GM18870 (cell line): ENCODE measurements at regions not wholly inside any gene's neighbourhood (a gene's known extent, or its start where the extent isn't known, plus 50 kb on each side); places are given as distances from the start of the nearest gene placed in this dataset.

Source experiments
- ATAC-seq: cut with Tn5 transposase; IDR thresholded peaks from one replicate; pipeline ENCODE4 v1.9.1; 2021; ENCODE audit warnings: moderate library complexity; ENCODE audit not compliant: unreplicated experiment

DNA sequence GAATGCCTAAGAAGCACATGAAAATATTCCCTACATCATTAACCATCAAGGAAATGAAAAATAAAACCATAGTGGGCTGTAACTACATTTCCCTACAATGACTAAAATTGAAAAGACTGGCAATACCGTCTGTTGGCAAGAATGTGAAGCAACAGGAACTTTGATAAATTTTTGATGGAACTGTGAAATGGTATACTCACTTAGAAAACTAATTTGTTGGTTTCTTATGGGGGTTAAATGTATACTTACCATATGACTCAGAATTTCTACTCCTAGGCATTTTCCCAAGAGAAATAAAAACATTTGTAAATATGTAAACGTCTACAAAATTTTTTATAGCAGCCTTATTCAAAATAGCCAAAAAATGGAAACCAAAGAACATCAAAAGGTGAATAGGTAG is 121.4 kb upstream of the PLEKHA5 start:
- ATAC-seq, result no peak

DNA sequence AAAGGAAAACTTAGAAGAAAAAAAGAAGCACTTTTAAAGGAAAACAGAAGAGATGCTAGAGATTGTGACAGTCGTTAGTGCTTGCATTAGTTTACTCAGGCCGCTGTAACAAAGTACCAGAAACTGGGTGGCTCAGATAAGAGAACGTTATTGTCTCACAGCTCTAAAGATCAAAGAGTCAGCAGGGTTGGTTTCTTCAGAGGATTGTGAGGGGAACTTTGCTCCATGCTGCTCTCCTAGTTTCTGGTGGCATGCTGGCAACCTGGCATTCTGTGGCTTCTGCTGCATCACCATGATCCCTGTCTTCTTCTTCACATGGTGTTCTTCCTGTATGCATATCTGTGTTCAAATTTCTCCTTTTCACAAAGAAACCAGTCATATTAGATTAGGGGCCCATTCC is 119.4 kb upstream of the PLEKHA5 start:
- no peak for ATAC-seq

DNA sequence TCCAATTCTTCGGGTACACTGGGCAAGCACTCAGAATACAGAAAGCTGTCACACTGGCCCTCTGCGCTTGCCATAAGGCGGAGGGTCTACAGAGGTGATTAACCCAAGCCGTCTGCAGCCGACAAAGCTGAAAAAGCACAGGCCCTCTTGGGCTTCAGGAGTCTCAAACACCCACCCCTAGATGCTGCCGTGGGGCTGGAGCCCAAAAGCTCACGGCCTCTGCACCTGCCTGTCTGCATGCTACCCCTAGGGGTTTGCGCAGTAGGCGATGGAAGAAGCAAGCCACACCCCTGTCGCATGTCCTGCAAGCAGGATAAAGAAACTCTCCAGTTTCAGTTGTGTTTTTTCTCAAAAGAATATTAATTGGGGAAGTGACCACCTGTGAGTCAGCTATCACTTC is 118.8 kb upstream of the PLEKHA5 start:
- no peak for ATAC-seq

DNA sequence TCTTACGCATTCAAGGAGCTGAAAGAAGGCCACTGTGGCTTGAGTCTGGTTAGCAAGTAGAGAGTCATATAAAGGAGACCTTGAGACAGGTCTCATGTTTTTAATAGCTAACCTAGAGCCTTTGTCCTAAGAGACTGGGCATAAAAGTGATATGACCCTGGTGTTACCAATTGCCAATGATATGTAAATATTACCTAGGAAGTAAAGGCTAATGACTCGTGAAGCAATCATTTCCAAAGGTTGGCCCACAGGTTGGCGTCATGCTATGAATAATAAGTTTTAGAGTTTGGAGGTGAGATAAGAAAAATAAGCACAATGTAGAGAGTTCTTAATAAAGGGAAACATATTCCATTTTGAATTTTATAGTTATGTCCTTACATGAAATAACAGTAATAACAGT is 116.6 kb upstream of the PLEKHA5 start:
- no peak for ATAC-seq

DNA sequence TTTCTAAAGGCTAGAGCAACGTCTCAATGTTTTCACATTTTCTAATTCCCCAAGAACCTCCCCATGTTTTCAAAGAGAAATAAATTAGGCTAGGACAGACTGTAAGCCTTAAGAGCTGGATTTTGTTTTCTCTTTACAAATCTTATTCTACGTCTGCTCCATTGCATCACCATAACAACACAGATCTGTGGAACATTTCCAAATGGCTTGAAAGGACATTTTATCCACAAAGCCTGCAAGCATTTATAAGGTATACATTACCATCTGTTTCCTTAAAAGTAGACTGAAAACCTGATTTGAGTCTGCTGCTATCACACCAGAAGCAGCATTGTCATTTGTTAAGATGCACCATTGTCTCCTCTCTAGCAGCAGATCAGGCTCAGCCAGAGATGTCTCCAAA is 115.3 kb upstream of the PLEKHA5 start:
- ATAC-seq, result no peak

DNA sequence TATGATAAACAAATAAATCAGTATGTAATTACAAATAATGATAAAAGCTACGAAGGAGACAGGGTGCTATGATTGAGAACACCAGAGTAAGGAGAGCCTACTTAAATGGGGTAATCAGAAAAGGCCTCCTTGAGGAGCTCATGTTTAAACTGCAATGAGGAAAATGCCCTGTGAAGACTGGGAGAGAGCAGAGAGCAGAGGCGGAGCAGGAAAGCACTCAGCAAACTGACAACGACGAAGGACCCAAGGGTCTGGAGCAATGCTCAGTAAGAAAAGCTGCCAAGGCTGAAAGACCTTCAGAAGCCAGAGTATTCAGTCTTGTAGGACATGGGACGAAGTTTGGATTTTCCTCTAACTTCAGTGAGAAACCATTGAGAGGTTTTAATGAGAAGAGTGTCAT is 114.2 kb upstream of the PLEKHA5 start:
- no peak for ATAC-seq

DNA sequence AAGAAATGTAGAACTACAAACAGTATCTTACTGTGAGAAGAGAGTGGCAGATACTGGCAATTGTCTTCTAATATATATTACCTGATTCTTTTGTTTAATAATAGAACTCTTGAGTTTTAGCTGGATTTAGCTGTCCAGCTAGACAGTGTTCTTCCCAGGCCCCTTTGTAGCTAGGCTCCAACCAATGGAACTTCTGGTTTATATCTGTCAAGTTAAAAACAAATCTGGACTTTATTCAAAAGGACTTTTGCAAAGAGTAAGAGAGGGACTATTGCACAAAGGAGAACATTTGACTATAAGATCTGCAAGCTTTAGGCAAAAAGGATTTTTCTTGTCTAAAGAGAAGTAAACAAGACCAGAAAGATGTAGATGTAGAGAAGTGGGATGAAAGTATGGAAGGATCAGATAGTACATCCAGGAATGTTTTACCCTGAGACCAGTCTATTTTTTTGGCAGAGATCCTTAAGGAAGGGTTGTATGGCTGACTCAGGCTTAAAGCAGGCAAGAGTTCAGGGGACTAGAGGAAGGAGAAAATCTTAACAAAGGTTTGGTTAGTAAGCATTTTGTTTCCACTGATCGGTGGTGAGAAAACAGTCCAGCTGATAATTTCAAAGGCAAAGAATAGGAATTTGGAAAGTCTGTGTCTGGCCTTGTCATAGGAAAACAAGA is 111.1 kb upstream of the PLEKHA5 start:
- ATAC-seq, result no peak

DNA sequence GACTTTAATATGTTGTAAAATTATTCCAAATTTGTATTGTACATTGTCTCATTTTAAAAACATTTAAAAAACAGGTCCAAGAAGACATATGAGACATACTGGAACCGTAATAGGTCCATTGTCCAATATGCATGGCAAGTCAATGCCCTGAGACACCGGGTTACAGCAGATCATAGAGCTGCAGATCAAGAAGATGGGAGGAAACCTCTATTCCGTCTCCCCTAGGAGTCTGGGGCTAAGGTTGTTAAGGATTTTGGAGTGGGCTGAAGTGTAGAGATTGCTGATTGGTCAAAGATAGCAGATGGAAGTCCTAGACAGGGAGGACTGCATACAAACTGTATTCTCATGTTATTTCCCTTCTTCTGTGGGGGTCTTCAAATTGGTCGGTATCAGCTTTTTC is 108.3 kb upstream of the PLEKHA5 start:
- no peak for ATAC-seq

DNA sequence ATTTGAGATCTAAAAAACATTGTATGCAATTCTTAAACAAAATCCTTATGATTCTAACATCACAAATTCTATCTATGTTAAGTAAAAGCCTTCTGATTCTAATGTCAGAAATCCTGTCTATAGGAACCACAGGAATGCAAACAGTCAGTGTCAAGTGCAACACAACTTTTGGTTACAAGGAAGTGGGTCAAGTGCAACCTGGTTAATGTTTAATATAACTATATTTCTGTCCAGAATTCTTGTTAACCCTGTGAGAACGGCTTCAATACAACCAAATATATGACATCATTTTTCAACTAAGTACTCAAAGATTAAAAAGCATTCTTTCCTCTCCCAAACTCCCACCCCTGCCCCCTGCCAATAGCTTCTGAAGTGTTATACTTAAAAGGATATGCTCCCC is 107.9 kb upstream of the PLEKHA5 start:
- no peak for ATAC-seq

DNA sequence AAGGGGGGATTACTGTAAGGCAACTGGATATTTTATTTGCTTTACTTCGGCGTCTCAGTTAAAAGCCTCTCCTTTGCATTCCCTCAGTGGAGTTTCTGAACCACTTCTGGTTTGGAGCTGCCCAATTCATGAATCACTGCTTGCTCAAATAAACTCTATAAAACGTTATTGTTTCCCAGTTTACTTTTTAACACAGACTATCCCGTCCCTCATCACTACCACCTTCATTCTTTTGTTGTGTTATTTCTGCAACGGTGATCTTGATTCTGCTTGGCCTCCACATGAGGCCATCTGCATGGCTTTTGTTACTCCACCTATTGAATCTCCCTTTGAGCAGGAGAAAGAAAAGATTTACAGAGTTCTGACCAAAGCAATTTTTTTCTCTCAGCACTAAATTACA is 104.0 kb upstream of the PLEKHA5 start:
- ATAC-seq, result no peak

DNA sequence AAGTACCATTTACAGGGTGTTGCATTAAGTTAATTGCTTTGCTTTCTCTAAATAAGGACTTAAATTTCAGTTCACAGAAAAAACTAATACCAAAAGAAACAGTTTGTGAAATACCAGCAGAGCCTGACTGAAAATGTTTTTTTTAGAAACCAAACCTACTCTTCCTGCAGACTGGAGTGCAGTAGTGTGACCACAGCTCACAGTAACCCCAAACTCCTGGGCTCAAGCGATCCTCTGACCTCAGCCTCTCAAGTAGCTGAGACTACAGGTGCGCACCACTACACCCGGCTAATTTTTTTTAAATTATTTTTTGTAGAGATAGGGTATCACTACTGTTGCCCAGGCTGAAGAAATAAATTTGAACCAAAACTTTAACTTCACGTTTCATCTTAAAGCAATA is 103.5 kb upstream of the PLEKHA5 start:
- ATAC-seq, result no peak

DNA sequence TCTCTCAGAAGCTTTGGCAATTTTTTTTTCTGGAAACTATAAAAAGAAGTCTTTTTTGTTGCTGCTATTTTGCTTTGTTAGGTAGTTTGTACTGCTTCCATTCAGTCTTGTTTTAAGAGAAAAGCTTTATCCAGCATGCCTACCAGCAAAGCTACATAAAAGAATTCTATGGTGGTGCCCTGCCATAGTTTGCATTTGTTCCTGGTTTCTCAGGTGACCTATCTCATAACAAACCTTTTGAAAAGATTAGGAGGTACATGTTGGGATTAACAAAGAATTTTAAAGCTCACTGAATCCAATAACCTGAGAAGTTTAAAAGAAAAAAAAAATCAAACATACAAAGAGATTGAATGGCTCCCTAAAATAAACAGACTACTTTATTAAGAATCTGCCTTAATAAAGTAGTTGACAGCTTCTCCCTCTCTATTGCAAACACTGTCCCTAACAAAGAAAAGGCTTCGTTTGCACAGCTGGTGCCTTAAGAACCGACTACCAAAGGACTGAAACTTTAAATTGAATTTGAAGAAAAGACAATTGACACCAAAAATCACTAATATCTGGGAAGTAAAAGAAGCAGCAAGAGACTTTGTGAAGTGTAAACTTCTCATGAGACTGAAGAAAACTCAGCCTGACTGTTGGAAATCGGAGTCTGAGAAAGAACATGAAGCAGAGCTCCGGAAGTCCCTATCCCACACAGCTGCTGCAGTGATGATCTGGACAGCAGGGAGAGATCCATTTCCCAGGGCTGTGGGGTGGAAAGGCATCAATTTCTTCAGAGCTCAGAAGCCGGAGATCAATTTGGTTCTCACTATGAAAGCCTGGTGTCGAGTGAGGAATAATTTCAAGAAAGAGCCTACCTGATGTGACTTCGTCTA is 102.7 kb upstream of the PLEKHA5 start:
- no peak for ATAC-seq

DNA sequence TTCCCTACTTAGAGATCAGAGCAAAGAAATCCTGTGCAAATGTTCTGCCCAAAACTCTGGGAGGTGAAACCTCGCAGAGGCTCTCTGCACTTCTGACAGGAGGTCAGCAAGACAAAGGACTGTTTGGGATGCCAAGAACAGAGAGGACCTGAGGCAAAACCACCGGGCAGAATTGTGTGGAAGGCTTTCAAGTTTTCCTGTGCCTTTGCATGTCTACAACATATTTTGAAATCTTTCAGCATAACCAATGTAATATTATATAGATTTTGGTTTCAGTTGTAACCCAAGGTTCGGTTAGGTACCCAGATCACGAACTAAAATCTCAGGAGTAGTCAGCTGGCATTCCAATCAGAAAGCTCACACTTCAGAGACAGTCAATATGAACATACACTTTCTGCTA is 99.4 kb upstream of the PLEKHA5 start:
- ATAC-seq, result no peak

DNA sequence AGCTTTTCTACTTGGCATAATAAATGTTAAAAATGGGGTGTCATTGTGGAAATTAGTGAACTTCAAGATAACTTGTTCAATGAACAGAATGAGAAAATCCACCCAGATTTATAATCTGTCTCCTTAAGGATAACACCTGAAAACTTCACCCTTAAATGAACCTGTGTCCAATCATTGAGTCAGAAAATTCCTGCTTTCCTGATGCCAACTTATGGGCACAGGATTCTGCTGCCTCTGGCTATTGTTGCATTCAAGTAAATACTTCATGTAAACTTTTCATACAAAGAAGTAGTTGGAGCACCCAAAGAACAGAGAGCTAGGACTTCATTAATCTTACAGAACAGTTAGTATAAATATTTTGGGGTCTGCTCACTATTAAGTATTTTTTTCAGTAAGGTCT is 98.9 kb upstream of the PLEKHA5 start:
- ATAC-seq, result no peak

DNA sequence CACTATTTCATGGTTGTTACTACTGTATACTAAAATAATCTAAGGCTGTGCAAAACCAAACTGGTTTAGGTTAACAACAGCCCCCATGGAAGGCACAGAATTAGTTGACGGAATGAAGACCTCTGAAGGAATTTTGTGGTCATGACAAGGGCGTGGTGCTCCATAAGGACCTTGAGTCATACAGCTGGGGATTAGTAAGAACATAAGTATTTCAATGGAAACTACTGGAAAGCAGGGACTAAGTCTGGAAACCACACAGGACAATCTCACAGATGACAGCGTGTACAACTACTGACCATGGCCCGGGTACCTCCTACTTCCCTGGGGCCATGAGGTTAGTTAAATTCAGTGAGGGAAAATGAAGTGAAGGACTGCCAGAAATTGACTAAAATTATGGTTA is 98.5 kb upstream of the PLEKHA5 start:
- ATAC-seq, result no peak

DNA sequence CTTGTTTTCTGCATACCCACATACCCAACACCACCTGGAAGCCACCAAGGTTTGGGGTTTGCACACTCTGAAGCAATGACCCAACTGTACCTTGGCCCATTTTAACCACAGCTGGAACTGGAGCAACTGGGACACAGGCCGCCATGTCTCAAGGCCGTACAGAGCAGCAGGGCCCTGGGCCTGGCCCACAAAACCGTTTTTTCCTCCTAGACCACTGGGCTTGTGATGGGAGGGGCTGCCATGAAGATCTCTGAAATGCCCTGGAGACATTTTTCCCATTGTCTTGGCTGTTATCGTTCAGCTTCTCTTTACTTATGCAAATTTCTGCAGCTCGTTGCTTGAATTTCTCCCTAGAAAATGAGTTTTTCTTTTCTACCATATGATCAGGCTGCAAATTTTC is 96.7 kb upstream of the PLEKHA5 start:
- ATAC-seq, result no peak

DNA sequence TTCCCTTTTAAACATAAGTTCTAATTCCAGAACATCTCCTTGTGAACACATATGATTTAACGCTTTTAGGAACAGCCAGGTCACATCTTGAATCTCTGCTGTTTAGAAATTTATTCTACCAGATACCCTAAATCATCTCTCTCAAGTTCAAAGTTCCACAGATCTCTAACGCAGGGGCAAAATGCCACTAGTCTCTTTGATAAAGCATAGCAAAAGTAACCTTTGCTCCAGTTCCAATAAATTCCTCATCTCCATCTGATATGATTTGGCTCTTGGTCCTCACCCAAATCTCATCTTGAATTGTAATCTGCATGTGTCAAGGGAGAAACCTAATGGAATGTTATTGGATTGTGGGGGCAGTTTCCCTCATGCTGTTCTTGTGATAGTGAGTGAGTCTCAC is 96.3 kb upstream of the PLEKHA5 start:
- no peak for ATAC-seq

DNA sequence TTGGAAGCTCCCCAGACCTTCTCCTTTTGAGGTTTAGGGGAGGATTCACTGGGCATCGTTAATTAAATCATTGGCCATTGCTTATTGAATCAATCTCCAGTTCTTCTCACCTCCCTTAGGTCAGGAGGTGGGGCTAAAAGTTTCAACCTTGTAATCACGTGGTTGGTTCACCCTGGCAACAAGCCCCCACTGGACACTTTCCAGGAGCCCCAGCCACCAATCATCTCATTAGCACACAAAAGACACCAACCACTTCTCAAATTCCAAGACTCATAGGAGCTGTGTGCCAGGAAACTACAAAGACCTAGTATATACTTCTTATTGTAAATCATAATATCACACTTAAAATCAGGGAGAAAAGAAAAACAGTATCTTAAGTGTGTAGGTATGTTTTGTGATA is 94.6 kb upstream of the PLEKHA5 start:
- no peak for ATAC-seq

DNA sequence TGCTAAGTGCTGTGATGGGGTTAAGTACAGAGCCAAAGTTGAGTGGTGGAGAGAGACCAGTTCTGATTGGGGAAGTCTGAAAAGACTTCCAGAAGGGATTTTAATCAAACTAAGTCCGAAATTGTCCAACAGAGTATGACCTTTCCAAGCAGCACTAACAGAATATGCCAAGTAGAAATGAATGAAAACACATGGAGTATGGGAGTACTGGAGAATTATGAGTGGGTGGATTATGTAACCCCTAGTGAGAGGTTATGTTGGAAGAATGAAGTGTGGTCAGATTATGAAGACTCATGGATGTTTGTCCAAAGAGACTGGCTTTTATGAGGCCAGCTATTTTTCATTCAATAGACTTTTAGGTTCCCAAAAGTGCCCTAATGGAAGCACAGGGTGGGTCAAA is 94.0 kb upstream of the PLEKHA5 start:
- no peak for ATAC-seq

DNA sequence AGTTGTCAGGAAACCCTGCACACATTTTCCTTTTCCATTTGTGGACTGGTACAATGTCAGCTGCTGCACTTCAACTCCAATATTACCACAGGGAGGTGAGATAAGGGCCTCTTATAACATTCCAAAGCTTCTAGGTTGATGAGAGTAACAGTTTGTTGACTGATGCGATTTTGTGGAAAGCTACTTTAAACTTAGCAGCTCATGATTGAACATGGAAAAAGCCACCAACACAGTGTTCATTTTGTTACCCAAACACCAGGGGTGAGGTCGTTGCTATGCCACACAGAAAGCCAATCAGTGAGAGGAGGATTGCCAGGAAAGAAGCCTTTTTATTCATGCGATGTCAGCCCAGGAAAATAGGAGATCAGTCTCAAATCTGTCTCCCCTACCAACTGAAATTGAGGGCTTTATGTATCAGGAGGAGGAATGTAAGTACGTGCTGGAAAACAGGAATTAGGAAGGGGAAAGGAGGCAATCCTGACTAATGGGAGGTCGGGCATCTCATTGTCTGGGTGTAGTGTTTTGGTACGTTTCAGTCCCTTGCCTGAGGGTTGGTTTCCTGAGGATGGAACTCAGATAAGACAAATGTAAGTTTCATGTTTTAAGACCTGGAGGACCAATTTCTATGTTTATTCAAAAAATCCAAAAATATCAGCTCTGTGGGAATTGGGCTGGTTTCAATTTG is 92.7 kb upstream of the PLEKHA5 start:
- ATAC-seq, result no peak

DNA sequence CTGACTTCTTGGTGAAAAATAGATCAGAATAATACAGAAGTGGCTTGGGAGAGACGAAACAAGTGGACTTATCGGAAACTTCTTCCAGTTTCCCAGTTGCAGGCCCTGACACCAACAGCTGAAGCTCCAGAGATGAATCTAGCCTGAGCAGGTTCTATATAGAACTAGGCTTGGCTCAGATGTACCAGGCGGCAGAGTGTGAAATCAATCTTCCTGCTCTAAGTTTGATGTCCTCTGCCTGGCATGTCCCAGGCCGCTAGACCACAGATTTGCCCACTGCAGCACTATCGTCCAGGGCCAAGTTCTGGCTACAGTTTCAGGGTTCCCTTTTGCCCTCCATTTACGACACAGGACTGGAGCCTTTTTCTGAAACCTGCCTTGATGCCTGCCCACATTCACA is 91.3 kb upstream of the PLEKHA5 start:
- no peak for ATAC-seq

DNA sequence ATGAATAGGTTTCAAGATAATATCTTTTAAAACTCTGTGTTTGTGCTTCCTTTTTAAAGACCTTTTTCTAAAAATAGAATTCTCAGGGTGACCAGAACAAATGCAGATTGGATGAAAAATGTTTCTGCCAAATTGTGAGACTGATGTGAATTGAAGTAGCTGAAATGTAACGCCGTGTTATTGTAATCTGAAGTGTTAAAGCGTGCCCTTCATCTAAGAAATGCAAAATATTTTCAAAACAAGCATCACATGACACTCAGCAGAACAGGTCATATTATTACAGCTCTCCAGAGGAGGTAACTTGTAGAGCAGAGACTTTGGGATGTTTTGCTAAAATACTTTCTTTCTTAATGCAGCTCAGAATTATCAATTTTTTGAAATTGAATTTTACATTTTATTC is 90.0 kb upstream of the PLEKHA5 start:
- no peak for ATAC-seq
